MM.1S (cell line): ENCODE measurements at regions not wholly inside any gene's neighbourhood (a gene's known extent, or its start where the extent isn't known, plus 50 kb on each side); places are given as distances from the start of the nearest gene placed in this dataset.

Experiments
- DNase-seq: peaks from one replicate; pipeline ENCODE4 v3.0.0-alpha.2; 2015
- H2AFZ ChIP-seq: fragments of 300-600 bp; sonication (generic); 2 replicates; pipeline ENCODE4 v1.6.0; 2016; ENCODE audit warnings: antibody characterized with exemption, low read length
- H3F3A ChIP-seq: fragments of 300-600 bp; sonication (generic); 2 replicates; pipeline ENCODE4 v1.6.1; 2016; ENCODE audit warnings: mild to moderate bottlenecking, antibody characterized with exemption, low read length, moderate library complexity, mixed read lengths; ENCODE audit not compliant: insufficient read depth
- H3K27ac ChIP-seq: fragments of 300-600 bp; sonication (generic); 2 replicates; pipeline ENCODE4 v1.5.1; 2016; ENCODE audit warnings: mild to moderate bottlenecking, low read length
- H3K27me3 ChIP-seq: fragments of 300-600 bp; sonication (generic); replicated peaks from 2 replicates; pipeline ENCODE4 v1.6.0; 2016; ENCODE audit warnings: low read length; ENCODE audit not compliant: insufficient read depth
- H3K36me3 ChIP-seq: fragments of 300-600 bp; sonication (generic); replicated peaks from 2 replicates; pipeline ENCODE4 v1.6.1; 2016; ENCODE audit warnings: mild to moderate bottlenecking, low read length, mixed read lengths; ENCODE audit not compliant: insufficient read depth
- H3K4me1 ChIP-seq: fragments of 300-600 bp; sonication (generic); 2 replicates; pipeline ENCODE4 v1.6.1; 2016; ENCODE audit warnings: low read length, mixed read lengths
- H3K4me2 ChIP-seq: fragments of 300-600 bp; sonication (generic); 2 replicates; pipeline ENCODE4 v1.6.0; 2016; ENCODE audit warnings: low read depth, low read length
- H3K4me3 ChIP-seq: fragments of 300-600 bp; sonication (generic); 2 replicates; pipeline ENCODE4 v1.5.1; 2016; ENCODE audit warnings: low read length, mixed read lengths
- H3K79me2 ChIP-seq: fragments of 300-600 bp; sonication (generic); 2 replicates; pipeline ENCODE4 v1.6.1; 2016; ENCODE audit warnings: mixed run types, low read length, mixed read lengths
- H3K9ac ChIP-seq: fragments of 300-600 bp; sonication (generic); 2 replicates; pipeline ENCODE4 v1.6.1; 2016; ENCODE audit warnings: low read length, mixed read lengths
- H3K9me2 ChIP-seq: fragments of 300-600 bp; sonication (generic); replicated peaks from 2 replicates; pipeline ENCODE4 v1.6.1; 2016; ENCODE audit warnings: mild to moderate bottlenecking, low read length, mixed read lengths; ENCODE audit not compliant: insufficient read depth
- H3K9me3 ChIP-seq: fragments of 300-600 bp; sonication (generic); replicated peaks from 2 replicates; pipeline ENCODE4 v1.6.1; 2016; ENCODE audit warnings: mild to moderate bottlenecking, low read length, mixed read lengths; ENCODE audit not compliant: insufficient read depth
- H4K20me1 ChIP-seq: fragments of 300-600 bp; sonication (generic); 2 replicates; pipeline ENCODE4 v1.6.1; 2016; ENCODE audit warnings: mild to moderate bottlenecking, low read length, moderate library complexity, mixed read lengths; ENCODE audit not compliant: insufficient read depth
- CTCF ChIP-seq: fragments of 300-600 bp; sonication (generic); IDR thresholded peaks from 2 replicates; pipeline ENCODE4 v1.5.1; 2016; ENCODE audit warnings: antibody characterized with exemption, low read length, mixed read lengths
- EZH2 ChIP-seq: fragments of 300-600 bp; sonication (generic); optimal IDR thresholded peaks from 2 replicates; pipeline ENCODE3; 2017; ENCODE audit warnings: low read depth, mild to moderate bottlenecking, antibody characterized with exemption, low read length, mixed read lengths
- EZH2phosphoT487 ChIP-seq: fragments of 300-600 bp; sonication (generic); IDR thresholded peaks from 2 replicates; pipeline ENCODE4 v1.6.1; 2018; ENCODE audit warnings: antibody characterized with exemption, low read length

- Histone ChIP-seq H3K36me3 (no peaks in the 10 kb centered on the region), H3K79me2 (no peaks in the 10 kb centered on the region), H4K20me1 (no peaks in the 10 kb centered on the region), H3K4me3 (no peak overlapping the region), H3K9me2 (no peaks in the 10 kb centered on the region), H3K9ac (no peak overlapping the region), H3K4me1 (no peaks in the 10 kb centered on the region), H3K4me2 (no peak overlapping the region), H3K9me3 (no peaks in the 10 kb centered on the region), H3K27ac (no peak overlapping the region), H3K27me3 (no peaks in the 10 kb centered on the region), H2AFZ (no peak overlapping the region), H3F3A (no peaks in the 10 kb centered on the region)
- no peak for DNase-seq
- TF ChIP-seq CTCF (no peak), EZH2phosphoT487 (no peak), EZH2 (no peak)
Observed at GRCh38 chr2:216911886-216912285, 52.0 kb upstream of the TNP1 start.

- H3K79me2 ChIP-seq, result no peaks in the 10 kb centered on the region
- H3K9me2 ChIP-seq, result no peaks in the 10 kb centered on the region
- no peaks in the 10 kb centered on the region for H3K9me3 ChIP-seq
- no peaks in the 10 kb centered on the region for H3K27me3 ChIP-seq
- no peak overlapping the region for H3K9ac ChIP-seq
- no peaks in the 10 kb centered on the region for H3K4me1 ChIP-seq
- no peaks in the 10 kb centered on the region for H4K20me1 ChIP-seq
- DNase-seq, result no peak
- no peaks in the 10 kb centered on the region for H3K36me3 ChIP-seq
- no peak overlapping the region for H3K4me2 ChIP-seq
- H2AFZ ChIP-seq, result no peak overlapping the region
- no peak for TF ChIP-seq CTCF
- TF ChIP-seq EZH2, result no peak
- no peak for TF ChIP-seq EZH2phosphoT487
- no peaks in the 10 kb centered on the region for H3F3A ChIP-seq
- H3K4me3 ChIP-seq, result no peak overlapping the region
- no peak overlapping the region for H3K27ac ChIP-seq
Observed at GRCh38 chr2:216911008-216911407, 51.1 kb upstream of the TNP1 start.

- Histone ChIP-seq H3K9me3 (no peaks in the 10 kb centered on the region), H3K4me2 (no peak overlapping the region), H3K27ac (no peak overlapping the region), H3K27me3 (no peaks in the 10 kb centered on the region), H2AFZ (no peak overlapping the region), H3K4me3 (no peak overlapping the region), H3K4me1 (no peaks in the 10 kb centered on the region), H3F3A (no peaks in the 10 kb centered on the region), H3K36me3 (no peaks in the 10 kb centered on the region), H3K9me2 (no peaks in the 10 kb centered on the region), H3K79me2 (no peaks in the 10 kb centered on the region), H3K9ac (no peak overlapping the region), H4K20me1 (no peaks in the 10 kb centered on the region)
- no peak for DNase-seq
- TF ChIP-seq CTCF (no peak), EZH2phosphoT487 (no peak), EZH2 (no peak)
Observed at GRCh38 chr2:216909541-216910210, 49.8 kb upstream of the TNP1 start.
